Fibroblast of skin of right quadriceps (primary cell): ENCODE measurements at regions not wholly inside any gene's neighbourhood (a gene's known extent, or its start where the extent isn't known, plus 50 kb on each side); places are given as distances from the start of the nearest gene placed in this dataset.

ENCODE experiments used
- DNase-seq: peaks from one replicate; pipeline ENCODE4 v3.0.0-alpha.2; 2013

- no peak for DNase-seq
Measured at GRCh38 chr4:62865261-62865660, 1544.0 kb downstream of the TECRL start.

DNA sequence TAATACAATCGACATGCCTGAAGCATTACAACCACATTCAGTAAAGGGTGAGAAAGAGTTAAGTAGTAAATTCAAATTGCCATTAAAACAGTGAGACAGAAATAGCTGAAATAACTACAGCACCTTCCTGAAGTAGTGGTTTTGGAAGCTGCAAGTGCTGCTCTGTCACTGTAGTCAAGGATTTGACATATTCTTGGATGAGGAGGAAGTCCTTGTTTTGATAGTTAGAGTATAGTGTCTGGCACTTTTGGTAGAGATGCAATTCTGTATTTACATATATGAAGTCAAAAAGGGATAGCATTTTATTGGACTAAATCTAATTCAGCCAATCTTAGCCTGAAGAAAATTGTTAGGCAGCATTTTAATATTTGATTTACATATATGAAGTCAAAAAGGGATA, 1559.6 kb downstream of the TECRL start:
- DNase-seq: no peak

- no peak for DNase-seq
Measured at GRCh38 chr4:62835631-62836030, 1573.6 kb downstream of the TECRL start.

GRCh38 chr4:62822306-62822705, 1586.9 kb downstream of the TECRL start:
- DNase-seq: no peak

- no peak for DNase-seq
Measured at GRCh38 chr4:62816566-62816965, 1592.7 kb downstream of the TECRL start.

GRCh38 chr4:62814510-62815047, 1594.7 kb downstream of the TECRL start:
- no peak for DNase-seq

DNA sequence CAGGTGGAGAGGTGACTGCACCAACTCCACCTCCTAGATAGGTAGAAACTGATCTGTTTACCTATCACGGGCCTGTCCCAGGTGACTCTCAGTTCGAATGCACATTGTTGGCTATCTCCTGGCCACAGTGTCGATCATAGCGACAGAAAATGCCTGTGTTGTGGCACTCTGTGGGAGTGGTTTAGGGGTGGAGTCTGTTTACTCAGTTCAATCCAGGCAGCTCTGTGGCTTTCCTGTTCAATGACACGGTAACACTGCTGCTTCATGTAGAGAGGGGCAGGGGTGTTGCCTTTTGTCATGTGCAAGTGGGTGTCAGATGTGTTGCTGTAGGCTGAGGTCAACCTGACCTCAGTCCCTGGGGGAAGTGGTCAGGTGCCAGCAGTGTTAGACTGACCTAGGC, 1602.4 kb downstream of the TECRL start:
- DNase-seq: no peak

DNA sequence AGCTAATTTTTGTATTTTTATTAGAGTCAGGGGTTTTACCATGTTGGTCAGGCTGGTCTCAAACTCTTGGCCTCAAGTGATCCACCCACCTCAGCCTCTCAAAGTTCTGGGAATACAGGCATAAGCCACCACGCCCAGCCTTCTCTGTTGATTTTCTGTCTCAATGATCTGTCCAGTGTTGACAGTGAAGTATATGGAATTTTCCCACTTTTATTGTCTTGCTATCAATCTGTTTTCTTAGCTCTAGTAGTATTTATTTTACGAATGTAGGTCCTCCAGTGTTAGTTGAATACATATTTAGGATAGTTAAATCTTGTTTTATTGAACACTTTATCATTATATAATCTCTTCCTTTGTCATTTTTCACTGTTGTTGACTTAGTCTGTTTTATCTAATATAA, 1603.9 kb downstream of the ADGRL3 start:
- no peak for DNase-seq

DNA sequence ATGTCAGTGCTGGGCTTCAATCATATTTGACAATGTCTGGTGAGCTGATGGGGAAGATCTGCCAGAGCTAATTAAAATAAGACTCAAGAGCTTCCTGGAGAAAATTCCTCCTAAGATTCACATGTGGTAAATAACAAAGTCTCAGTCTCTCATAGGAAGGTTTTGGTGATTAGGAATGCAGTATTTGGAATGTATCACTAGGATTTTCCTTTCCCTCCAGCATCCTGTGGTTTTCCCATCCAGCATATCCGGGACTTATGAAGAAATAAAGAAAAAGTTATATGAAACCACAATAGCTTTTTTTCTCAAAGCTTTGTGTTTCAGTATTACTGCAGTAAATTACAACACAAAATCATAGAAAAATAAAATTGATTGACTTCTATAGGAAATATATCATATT, 1597.1 kb downstream of the ADGRL3 start:
- peak; percentile 5 for DNase-seq

DNA sequence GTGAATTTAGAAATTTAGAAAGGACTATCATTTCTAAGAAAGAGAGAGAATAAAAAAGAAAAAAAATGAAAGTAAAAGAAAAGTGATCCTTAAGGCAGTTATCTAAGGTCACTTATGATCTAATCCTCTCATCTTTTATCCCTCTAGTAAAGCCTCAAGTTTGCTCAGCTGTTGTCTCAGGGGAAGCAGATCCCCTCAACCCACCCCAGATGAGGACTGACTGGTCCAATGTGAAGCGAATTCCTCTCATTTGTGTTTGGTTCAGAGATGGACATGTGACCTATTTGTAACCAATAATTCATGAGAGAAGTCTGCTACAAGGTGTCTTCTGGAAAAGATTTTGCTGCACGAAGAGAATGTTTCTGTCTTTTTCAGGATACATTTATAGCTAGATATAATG, 1591.3 kb downstream of the ADGRL3 start:
- DNase-seq: no peak

DNA sequence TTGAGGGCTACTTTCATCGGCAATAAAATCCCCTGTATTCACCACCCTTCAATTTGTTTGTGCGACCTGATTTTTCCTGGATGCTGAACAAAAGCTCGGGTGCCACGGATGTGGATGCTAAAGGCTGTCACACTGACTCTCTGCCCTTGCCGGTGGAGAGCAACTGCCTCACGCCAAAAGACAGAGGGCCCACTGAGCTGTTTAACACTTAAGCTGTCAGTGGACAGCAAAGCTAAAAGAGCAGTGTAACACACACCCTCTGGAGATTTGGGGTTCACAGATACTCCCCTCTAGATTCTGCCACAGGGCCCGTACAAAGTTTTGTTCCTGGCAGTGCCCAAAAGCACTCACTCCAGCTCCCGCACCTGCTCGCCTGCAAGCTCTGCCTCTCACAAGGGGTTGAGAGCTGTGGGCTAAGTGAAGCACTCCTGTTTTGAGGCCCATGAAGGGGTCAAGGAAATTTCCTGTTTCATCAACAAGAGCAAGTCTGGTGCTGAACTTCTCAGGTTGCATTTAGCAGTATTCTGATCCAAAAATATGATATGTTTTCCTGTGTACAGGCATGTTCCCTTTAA, 1571.9 kb downstream of the ADGRL3 start:
- DNase-seq: no peak

DNA sequence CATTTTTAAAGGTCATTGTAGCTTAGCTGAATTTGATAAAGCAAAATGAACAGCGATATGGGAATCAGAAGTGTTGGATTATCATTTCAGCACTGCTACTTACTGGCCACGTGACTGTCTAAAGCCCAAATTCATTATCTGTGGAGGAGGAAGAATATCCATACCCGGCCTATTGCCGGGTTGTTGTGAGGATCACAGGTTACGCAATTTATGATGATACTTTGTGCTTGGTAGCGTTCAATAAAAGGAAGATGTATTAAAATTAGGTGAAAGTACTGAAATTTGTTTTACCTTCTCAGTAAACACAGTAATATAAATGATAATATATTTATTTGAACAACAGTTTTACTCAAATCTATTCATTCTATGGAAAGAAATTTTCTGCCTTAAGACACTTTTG, 1540.2 kb downstream of the ADGRL3 start:
- DNase-seq: no peak

GRCh38 chr4:62717154-62717553, 1517.0 kb downstream of the ADGRL3 start:
- DNase-seq: no peak

- DNase-seq: no peak
Measured at GRCh38 chr4:62711575-62711974, 1511.4 kb downstream of the ADGRL3 start.

DNA sequence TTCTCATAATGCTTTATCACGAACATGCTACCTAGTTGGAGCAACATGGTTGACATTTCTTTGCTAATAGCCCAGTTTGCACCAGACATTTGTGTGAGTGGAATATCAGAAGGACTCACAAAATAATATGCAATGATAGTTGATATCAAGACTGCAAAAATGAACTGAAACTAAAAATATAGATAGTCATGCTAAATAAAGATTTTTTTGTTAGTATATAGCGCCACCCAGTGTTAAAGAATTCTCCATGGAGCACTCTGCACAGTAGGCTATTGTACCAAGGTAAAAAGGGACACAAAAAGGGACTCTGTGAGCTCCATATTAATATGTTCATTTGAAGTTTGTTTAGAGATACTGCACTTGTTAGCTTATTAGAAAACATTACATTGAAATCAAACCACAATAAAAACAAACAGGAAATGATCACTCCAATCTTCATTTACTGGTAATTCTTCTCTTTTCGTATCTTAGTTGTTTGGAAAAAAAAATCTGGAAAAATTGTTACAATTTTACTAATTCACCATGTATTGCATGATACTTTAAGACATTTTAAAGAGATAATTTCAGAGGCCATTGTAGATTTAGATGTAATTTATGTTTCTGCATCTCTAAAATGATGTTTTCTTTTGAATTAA, 1509.6 kb downstream of the ADGRL3 start:
- DNase-seq: peak; percentile 20

DNA sequence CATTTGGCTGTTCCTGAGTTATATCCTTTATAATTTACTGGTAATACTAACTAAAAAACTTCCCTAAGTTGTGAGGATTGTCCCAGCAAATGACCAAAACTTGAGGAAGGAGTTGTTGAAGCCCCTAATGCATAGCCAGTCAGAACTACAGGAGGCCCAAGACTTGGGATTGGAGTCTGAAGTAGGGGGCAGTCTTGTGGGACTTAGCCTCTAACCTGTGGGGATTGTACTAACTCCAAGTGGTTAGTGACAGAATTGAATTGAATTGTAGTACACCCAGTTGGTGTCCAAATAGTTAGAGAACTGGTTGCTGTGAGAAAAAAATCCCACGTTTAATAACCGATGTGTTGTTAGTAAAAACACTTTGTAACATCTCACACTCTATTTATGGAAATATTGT, 1506.3 kb downstream of the ADGRL3 start:
- DNase-seq: no peak

DNA sequence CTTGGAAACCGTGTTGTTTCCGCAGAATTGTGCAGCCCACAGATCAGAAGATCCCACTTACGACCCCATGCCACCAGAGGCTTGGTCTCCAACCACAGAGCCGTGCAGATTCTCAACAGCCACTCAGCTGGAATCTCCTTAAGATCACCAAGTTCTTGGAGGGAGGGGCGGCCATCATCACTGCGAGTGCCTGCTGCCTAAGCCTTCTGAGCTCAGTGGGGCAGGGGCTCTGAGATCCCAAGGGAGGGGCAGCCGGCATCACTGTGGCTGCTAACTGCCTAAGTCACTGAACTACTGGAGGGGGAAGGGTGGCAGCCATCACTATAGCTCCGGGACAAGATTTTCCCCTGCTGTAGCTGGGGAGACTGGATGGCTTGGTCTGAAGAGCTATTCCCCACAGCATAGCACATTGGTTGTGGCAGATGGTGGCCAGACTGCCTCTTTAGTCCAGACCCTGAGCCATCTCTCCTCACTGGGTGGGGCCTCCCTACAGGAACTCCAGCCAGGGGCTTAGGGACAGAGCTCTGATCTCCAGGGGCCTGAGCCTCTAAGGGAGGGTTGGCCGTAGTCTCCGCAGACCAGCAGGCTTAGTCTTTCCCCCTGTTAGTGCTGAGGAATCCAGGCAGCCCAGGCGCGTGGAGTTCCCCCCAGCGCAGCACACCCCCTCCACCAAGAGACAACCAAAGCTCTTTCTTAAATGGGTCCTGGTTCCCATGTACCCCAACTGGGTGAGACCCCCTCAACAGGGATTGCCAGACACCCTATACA, 1483.9 kb downstream of the ADGRL3 start:
- no peak for DNase-seq

DNA sequence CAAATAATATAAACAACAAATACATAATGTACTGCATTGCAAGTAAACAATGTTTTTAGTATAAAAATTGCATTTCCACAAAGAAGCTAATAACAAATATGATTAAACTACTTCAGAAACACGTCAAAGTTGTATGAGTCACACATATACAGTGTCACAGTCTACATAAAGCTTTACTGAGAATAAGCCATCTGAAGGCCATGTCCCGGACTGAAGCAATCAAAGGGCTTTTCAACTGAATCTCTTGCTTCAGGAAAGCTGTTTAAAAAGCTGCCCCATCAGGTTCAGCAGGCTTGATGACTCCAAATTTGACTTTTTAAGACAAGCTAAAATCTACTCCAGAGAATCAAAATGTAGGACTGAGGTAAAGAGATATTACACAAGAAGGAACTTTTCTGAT, 1476.8 kb downstream of the ADGRL3 start:
- no peak for DNase-seq

GRCh38 chr4:62670514-62670913, 1470.4 kb downstream of the ADGRL3 start:
- DNase-seq: peak; percentile 33

DNA sequence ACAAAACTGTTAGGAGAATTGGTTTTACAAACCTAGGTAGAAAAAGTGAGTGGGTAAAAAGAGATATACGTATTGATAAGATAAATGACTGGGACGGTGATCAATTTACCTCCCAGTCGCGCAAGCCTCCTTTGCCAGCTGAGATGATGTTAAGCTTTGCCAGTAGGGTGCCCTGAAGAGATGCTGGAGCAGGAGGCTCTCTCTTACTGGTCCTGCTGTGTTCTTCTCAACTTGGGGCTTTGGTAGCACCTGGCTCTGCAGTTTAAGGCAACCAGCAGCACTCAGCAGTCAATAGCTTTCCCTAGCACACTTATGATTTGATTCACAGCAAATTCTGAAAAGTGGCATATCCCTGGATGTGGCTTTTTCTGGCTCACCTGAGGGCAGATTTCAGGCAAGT, 1461.7 kb downstream of the ADGRL3 start:
- no peak for DNase-seq

- no peak for DNase-seq
Measured at GRCh38 chr4:62656006-62656405, 1455.9 kb downstream of the ADGRL3 start.

- DNase-seq: peak; percentile 12
Measured at GRCh38 chr4:62644372-62644771, 1444.2 kb downstream of the ADGRL3 start.

DNA sequence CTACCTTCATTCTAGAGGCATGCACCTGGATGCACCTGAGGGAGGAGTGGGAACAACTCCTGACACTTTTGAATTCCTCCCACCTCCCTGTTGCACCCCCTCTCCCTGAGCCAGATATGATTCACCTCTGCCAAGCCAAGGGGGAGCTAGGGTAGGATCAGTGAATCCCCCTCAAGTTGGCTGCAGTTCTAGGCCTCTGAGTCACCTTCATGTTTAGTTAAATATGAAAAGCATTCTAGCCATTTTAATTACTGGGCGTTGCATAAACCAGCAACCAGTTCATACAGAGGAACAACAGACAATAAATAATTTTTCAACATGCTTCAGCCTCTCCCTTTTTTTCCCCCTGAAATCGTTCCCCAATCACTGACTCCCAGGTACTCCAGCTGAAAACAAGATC, 1440.2 kb downstream of the ADGRL3 start:
- peak; percentile 41 for DNase-seq

- no peak for DNase-seq
Measured at GRCh38 chr4:62627671-62628070, 1427.5 kb downstream of the ADGRL3 start.
